ENCODE measurements at regions not wholly inside any gene's neighbourhood (a gene's known extent, or its start where the extent isn't known, plus 50 kb on each side); places are given as distances from the start of the nearest gene placed in this dataset.

DNA sequence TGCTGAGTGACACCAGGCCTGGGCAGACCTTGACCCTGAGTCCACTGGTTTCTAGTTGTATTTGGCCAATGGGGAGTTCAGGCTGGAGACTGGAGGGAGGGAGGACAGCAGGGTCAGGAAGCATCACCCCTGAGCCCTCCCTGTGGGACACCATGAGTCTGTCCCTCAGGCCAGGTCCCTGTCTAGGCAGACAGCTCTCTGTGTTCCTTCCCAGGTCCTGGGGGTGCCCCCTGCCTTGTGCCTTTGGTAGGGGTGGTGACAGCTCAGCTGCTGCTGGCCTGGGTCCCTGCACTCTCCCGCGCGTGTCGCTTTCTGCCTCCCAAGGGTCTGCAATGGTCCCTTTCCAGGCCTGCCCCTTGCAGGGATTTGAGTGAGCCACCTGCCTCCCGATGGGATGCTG, 125.5 kb downstream of the OLFM1 start (continued):
- TF ChIP-seq, protein P1, sequence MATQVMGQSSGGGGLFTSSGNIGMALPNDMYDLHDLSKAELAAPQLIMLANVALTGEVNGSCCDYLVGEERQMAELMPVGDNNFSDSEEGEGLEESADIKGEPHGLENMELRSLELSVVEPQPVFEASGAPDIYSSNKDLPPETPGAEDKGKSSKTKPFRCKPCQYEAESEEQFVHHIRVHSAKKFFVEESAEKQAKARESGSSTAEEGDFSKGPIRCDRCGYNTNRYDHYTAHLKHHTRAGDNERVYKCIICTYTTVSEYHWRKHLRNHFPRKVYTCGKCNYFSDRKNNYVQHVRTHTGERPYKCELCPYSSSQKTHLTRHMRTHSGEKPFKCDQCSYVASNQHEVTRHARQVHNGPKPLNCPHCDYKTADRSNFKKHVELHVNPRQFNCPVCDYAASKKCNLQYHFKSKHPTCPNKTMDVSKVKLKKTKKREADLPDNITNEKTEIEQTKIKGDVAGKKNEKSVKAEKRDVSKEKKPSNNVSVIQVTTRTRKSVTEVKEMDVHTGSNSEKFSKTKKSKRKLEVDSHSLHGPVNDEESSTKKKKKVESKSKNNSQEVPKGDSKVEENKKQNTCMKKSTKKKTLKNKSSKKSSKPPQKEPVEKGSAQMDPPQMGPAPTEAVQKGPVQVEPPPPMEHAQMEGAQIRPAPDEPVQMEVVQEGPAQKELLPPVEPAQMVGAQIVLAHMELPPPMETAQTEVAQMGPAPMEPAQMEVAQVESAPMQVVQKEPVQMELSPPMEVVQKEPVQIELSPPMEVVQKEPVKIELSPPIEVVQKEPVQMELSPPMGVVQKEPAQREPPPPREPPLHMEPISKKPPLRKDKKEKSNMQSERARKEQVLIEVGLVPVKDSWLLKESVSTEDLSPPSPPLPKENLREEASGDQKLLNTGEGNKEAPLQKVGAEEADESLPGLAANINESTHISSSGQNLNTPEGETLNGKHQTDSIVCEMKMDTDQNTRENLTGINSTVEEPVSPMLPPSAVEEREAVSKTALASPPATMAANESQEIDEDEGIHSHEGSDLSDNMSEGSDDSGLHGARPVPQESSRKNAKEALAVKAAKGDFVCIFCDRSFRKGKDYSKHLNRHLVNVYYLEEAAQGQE (IDR thresholded peaks at IDR 0.05; ENCODE audit: borderline replicate concordance), result no peak
- TF ChIP-seq, protein P1 (CRISPR knock-in tag; IDR thresholded peaks at IDR 0.05; ENCODE audit: low read depth), result no peak
- no peak for TF ChIP-seq ZNF23 (CRISPR knock-in tag; IDR thresholded peaks at IDR 0.05)
- TF ChIP-seq KLF1 (tag; IDR thresholded peaks at IDR 0.05), result no peak
- no peak for TF ChIP-seq HES1 (IDR thresholded peaks at IDR 0.05; ENCODE audit: low read depth)
- TF ChIP-seq ZNF668 (CRISPR knock-in tag; IDR thresholded peaks at IDR 0.05), result no peak
- TF ChIP-seq HDAC1 (IDR thresholded peaks at IDR 0.05), result no peak
- TF ChIP-seq BDP1 (IDR thresholded peaks at IDR 0.05; ENCODE audit: insufficient read depth, insufficient read length), result no peak
- TF ChIP-seq ZNF77 (CRISPR knock-in tag; IDR thresholded peaks at IDR 0.05), result no peak
- TF ChIP-seq CREB3 (tag; conservative IDR thresholded peaks at IDR 0.05; ENCODE audit: low read depth), result no peak
- TF ChIP-seq TBP (optimal IDR thresholded peaks at IDR 0.05; ENCODE audit: low read depth, low read length), result no peak
- TF ChIP-seq TGIF2 (CRISPR knock-in tag; IDR thresholded peaks at IDR 0.05), result no peak
- TF ChIP-seq LARP7 (IDR thresholded peaks at IDR 0.05), result no peak

Measured in K562 (cell line).